IPS-NIHi11 (cell line): ENCODE measurements at regions not wholly inside any gene's neighbourhood (a gene's known extent, or its start where the extent isn't known, plus 50 kb on each side); places are given as distances from the start of the nearest gene placed in this dataset.

Experiments
- DNase-seq: peaks from one replicate; pipeline ENCODE4 v3.0.0; 2012; ENCODE audit warnings: mixed read lengths, low spot score

GRCh38 chr4:186351668-186352194, 85.7 kb downstream of the F11 start:
- no peak for DNase-seq

GRCh38 chr4:186348433-186348832, 82.4 kb downstream of the F11 start:
- peak; percentile 21 for DNase-seq

GRCh38 chr4:186347743-186348142, 81.8 kb downstream of the F11 start:
- DNase-seq, result peak; percentile 40

- peak; percentile 64 for DNase-seq
Observed at GRCh38 chr4:186345184-186345583, 79.2 kb downstream of the F11 start.

- no peak for DNase-seq
Observed at GRCh38 chr4:186342582-186342981, 76.6 kb downstream of the F11 start.

- DNase-seq, result no peak
Observed at GRCh38 chr4:186341655-186342054, 75.7 kb downstream of the F11 start.
